Gastrocnemius medialis (tissue), 4 donors: ENCODE measurements at regions not wholly inside any gene's neighbourhood (a gene's known extent, or its start where the extent isn't known, plus 50 kb on each side); places are given as distances from the start of the nearest gene placed in this dataset.

Experiments
- CTCF ChIP-seq, 5 experiments: fragments of 450-650 bp in 3 of 5; fragments of 200-600 bp in 2 of 5; sonication (generic) in 2 of 5; IDR thresholded peaks in 4 of 5; conservative IDR thresholded peaks in 1 of 5; 1 replicate in 4 of 5; 2 replicates in 1 of 5; pipeline ENCODE4 v1.5.1; 2016 to 2019; ENCODE audit warnings: antibody characterized with exemption in 5 of 5, mild to moderate bottlenecking in 3 of 5, moderate library complexity in 3 of 5
- POLR2A ChIP-seq, 2 donors: fragments of 450-650 bp; IDR thresholded peaks; one replicate each; pipeline ENCODE4 v1.6.1; 2017; ENCODE audit warnings: antibody characterized with exemption in 2 of 2, mild to moderate bottlenecking in 2 of 2, moderate library complexity in 2 of 2

- TF ChIP-seq CTCF (IDR thresholded peaks at IDR 0.05 in 4 of 5, conservative IDR thresholded peaks at IDR 0.05 in 1 of 5) (no peak), POLR2A (IDR thresholded peaks at IDR 0.05) (no peak)
Measured at GRCh38 chr5:118736396-118736795, 252.0 kb downstream of the DTWD2 start.
